NB4 (cell line): ENCODE measurements at regions not wholly inside any gene's neighbourhood (a gene's known extent, or its start where the extent isn't known, plus 50 kb on each side); places are given as distances from the start of the nearest gene placed in this dataset.
"Not testable (repeated sequence)": the region's sequence is repeated elsewhere in the genome, so short reads cannot be mapped to it uniquely, and the experiment has no call there.

Source experiments
- CTCF ChIP-seq: IDR thresholded peaks from one replicate; pipeline ENCODE4 v1.5.1; 2012; ENCODE audit warnings: low read depth, low read length
- POLR2A ChIP-seq: IDR thresholded peaks from 2 replicates; pipeline ENCODE4 v1.6.1; 2011; ENCODE audit warnings: mild to moderate bottlenecking; ENCODE audit not compliant: insufficient read length; ENCODE audit errors: extremely low read depth

GRCh38 chr10:70990156-70990555 is 101.8 kb upstream of the PCBD1 start:
- not testable (repeated sequence) for TF ChIP-seq POLR2A, CTCF
